ENCODE measurements at regions not wholly inside any gene's neighbourhood (a gene's known extent, or its start where the extent isn't known, plus 50 kb on each side); places are given as distances from the start of the nearest gene placed in this dataset.
"Not testable (repeated sequence)": the region's sequence is repeated elsewhere in the genome, so short reads cannot be mapped to it uniquely, and the experiment has no call there.

- DNase-seq (ENCODE audit: low read depth in 4 of 4, low spot score in 2 of 4), result no peak
Observed at GRCh38 chr12:78571953-78572352, 292.6 kb upstream of the SYT1 start.

GRCh38 chr12:78575208-78575607 is 289.4 kb upstream of the SYT1 start:
- DNase-seq (ENCODE audit: low read depth in 4 of 4, low spot score in 2 of 4), result not testable (repeated sequence)

- no peak for DNase-seq (ENCODE audit: low read depth in 4 of 4, low spot score in 2 of 4)
Observed at GRCh38 chr12:78579846-78580245, 284.7 kb upstream of the SYT1 start.

GRCh38 chr12:78580296-78580695 is 284.3 kb upstream of the SYT1 start:
- no peak for DNase-seq (ENCODE audit: low read depth in 4 of 4, low spot score in 2 of 4)

- no peak for DNase-seq (ENCODE audit: low read depth in 4 of 4, low spot score in 2 of 4)
Observed at GRCh38 chr12:78584695-78585094, 279.9 kb upstream of the SYT1 start.

GRCh38 chr12:78585132-78585531 is 279.4 kb upstream of the SYT1 start:
- DNase-seq (ENCODE audit: low read depth in 4 of 4, low spot score in 2 of 4), result no peak

- no peak for DNase-seq (ENCODE audit: low read depth in 4 of 4, low spot score in 2 of 4)
Observed at GRCh38 chr12:78586790-78587189, 277.8 kb upstream of the SYT1 start.

- DNase-seq (ENCODE audit: low read depth in 4 of 4, low spot score in 2 of 4), result no peak
Observed at GRCh38 chr12:78599366-78599765, 265.2 kb upstream of the SYT1 start.

GRCh38 chr12:78600541-78600940 is 264.0 kb upstream of the SYT1 start:
- DNase-seq (ENCODE audit: low read depth in 4 of 4, low spot score in 2 of 4), result no peak

GRCh38 chr12:78611504-78611903 is 253.1 kb upstream of the SYT1 start:
- DNase-seq (ENCODE audit: low read depth in 4 of 4, low spot score in 2 of 4), result no peak

GRCh38 chr12:78612190-78612589 is 252.4 kb upstream of the SYT1 start:
- DNase-seq (ENCODE audit: low read depth in 4 of 4, low spot score in 2 of 4), result no peak

GRCh38 chr12:78617683-78618082 is 246.9 kb upstream of the SYT1 start:
- DNase-seq (ENCODE audit: low read depth in 4 of 4, low spot score in 2 of 4), result no peak

GRCh38 chr12:78622529-78623195 is 241.9 kb upstream of the SYT1 start:
- DNase-seq (ENCODE audit: low read depth in 4 of 4, low spot score in 2 of 4), result no peak

- no peak for DNase-seq (ENCODE audit: low read depth in 4 of 4, low spot score in 2 of 4)
Observed at GRCh38 chr12:78628491-78629100, 236.0 kb upstream of the SYT1 start.

- DNase-seq (ENCODE audit: low read depth in 4 of 4, low spot score in 2 of 4), result no peak
Observed at GRCh38 chr12:78636231-78636855, 228.2 kb upstream of the SYT1 start.

- DNase-seq (ENCODE audit: low read depth in 4 of 4, low spot score in 2 of 4), result no peak
Observed at GRCh38 chr12:78641837-78642423, 222.6 kb upstream of the SYT1 start.

- no peak for DNase-seq (ENCODE audit: low read depth in 4 of 4, low spot score in 2 of 4)
Observed at GRCh38 chr12:78645956-78646355, 218.6 kb upstream of the SYT1 start.

- no peak for DNase-seq (ENCODE audit: low read depth in 4 of 4, low spot score in 2 of 4)
Observed at GRCh38 chr12:78651755-78652154, 212.8 kb upstream of the SYT1 start.

GRCh38 chr12:78666584-78666983 is 198.0 kb upstream of the SYT1 start:
- no peak for DNase-seq (ENCODE audit: low read depth in 4 of 4, low spot score in 2 of 4)

GRCh38 chr12:78671295-78671694 is 193.3 kb upstream of the SYT1 start:
- no peak for DNase-seq (ENCODE audit: low read depth in 4 of 4, low spot score in 2 of 4)

GRCh38 chr12:78672033-78672432 is 192.5 kb upstream of the SYT1 start:
- DNase-seq (ENCODE audit: low read depth in 4 of 4, low spot score in 2 of 4), result no peak

Measured in left renal cortex interstitium (tissue), 4 donors.